ENCODE measurements at regions not wholly inside any gene's neighbourhood (a gene's known extent, or its start where the extent isn't known, plus 50 kb on each side); places are given as distances from the start of the nearest gene placed in this dataset.
"Not testable (repeated sequence)": the region's sequence is repeated elsewhere in the genome, so short reads cannot be mapped to it uniquely, and the experiment has no call there.

DNA sequence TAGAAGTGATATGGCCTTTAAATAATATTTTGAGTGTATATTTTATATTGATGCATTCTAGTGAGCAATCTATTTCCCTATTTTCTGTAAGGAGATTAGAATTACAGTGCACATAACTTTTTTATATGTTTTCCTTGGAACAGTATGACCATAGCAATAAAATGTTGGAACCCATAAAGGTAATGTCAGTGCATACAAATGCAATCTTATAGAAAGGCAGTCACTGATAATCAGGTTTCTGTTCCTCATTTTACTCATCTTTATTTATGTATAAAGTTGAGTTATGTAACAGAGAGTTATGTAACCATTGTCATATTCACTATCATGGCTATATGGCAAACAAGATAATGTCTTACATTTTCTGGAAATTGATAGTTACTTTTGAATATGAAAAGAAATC, 179.9 kb upstream of the NETO1 start:
- DNase-seq, result no peak

DNA sequence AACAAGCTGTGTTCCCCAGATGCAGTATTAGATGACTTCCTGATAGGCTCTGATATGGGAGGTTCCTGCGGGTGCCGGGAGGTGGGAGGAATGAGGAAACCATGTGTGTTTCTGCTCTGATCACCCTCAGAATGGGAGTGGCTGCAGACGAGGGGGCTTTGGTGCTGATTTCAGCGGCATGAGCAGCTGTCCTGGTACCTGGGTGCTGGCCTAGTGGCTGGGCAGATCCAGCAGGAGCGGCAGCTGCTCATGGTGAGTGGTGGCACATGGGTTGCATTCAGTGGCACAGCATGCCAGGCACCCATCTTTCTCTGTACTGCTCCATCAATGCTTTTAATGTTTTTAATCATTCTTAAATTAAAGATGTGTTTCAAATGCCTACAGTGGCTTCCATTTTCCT, 177.2 kb upstream of the NETO1 start:
- DNase-seq, result no peak

DNA sequence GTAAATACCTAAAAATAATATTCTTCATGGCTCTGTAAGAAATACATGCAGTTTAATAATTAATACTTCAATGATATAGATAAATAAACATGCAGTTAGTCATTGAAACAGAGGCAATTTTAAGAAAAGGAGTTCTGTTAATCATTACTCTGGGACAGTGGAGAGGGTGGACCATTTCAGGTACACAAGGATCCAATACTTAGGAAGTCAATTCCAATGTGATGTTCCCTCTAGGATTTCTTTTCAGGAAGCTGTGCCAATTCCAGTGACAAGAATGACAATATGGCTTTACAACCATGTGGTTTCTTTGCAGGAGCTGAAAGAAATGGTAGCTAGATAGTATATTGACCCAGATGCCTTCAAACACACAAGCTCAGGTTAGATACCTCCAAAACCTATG, 175.8 kb upstream of the NETO1 start:
- DNase-seq, result no peak

DNA sequence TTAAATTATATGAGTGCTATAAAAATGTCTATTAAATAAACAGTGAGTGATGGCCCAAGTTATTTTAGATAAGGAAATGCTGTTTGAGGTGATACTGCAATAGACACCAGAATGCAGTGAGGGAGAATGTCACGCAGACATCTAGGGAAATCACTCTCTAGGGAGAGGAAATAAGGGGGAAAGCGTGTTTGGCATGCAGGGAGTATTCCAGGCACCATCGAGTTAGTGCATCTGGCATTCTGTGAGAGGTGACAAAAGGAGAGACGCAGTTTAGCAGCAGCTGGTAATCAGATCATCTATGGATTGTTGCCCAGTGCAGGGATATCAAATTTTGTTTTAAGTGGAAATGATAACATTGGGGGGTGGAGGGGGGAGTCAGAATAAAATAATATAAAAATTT, 175.4 kb upstream of the NETO1 start:
- DNase-seq, result no peak

DNA sequence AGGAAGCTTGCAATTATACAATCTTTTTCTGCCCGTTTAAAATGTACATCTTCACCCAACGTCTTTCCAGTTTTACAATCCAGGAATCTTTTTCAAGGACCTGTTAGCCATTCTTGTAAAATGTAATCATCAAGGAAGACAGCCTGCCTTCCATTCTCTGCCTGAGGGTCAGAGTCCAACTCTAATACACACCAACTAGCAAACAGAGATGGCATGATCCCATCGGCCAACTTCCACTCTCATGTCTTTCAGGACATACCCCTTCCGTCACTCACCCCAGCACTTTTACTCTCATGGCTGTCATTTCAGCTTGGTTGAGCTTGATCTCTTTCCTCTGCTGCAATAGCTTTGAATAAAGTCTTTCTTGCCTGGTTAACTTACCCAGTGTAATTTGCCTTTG, 172.5 kb upstream of the NETO1 start:
- no peak for DNase-seq

DNA sequence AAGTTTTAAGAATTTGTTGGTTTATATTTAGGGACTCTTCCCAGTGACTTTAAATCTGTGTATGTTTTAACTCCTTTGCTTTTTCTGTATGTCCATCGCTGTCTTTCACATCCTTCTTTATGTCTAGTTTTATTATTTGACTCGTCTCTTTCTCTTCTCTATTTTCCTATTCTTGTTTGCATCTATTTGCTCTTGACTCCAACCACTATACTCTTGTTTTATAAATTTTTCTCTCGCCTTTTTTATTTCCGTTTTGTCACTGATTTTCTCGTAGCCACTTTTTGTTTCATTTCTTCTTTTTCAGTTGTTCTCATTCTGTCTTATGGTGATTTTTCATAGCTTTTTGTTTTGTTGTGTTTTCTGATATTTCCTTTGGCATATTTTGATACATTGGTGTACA, 170.5 kb upstream of the NETO1 start:
- no peak for DNase-seq

DNA sequence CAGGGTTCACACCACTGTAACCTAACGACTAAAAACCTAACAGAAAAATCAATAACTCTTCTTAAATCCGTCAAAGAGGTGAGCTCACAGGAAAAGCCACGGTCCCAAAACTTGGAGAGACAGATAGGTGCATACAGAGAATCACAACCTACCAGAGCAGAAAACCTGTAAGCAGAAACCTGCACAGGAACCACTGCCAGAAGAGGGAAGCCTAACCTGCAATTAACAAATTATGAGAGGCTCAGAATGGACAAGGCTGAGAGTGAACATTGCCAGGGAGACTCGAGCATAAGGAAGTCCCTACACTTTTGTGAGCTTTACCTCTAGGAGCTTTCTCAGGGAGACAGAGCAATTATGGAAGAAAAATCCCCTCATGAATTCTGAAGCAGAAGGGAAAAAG, 156.2 kb upstream of the NETO1 start:
- DNase-seq, result no peak

DNA sequence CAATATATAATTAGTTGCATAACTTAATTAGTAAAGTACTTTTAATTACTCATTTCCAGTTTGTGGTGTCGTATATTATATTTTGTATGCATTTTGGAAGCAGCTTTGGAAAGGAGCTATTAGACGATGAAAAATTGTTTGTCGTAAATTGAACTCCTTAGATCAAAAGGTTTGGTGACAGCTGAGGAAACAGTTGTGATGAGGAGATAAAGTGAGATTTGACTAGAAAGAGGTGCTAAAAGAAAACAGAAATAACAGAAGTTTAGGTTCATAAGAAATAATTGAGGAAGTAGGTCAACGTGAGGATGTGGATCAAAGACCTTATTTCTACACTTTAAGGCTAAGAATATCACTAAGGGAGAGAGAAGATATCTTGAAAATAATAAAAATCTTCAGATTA, 141.9 kb upstream of the NETO1 start:
- no peak for DNase-seq

DNA sequence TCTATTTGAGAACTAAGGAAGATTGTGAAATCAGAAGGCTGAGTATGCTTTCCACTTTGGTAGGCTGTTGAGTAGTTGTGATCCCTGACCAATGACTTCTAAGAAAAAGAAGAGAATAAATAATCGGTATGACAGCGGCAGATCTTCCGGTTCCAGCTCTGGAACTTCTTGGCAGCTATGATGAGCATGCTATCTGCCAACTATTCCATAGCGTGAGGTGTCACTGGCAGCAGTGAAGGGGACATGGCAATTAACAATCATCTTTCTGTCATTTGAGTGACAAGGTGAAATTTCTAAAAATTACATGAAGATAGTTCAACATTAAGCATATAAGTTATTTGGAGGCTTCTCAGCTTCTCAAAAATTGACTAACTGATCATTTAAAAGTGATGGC, 140.1 kb upstream of the NETO1 start:
- DNase-seq, result no peak

DNA sequence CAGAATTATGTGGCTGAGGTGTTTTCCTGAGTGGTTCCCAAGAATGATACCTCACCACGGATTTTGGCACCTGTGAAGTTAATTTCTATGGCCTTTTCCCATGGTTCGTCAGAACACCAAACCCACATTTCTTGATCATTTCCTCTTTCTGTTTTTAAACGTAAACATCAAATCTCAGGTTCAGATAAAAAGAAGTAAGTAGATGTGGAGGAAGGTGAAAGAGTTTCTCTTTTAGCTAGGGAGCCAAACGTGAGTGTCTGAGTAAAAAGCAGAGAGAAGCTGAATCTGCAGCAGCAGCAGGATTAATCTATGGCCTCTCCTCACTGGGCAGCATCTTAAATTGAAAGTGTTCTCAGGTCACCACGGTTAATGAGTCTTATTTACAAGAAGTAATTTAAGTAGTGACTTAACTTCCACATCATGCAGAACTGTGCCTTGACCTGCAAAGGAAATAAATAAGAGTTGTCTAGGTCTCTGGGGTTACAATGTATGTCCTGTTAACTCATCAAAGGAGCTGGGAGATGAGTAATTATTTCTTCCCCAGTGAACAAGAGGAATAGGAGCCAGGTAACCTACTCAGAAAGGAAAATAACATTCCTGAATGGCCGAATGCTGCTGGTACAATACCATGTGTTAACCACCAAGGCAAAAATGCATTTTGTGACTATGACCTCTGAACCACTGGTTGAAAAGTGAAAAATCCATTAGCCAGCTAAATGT, 139.6 kb upstream of the NETO1 start:
- no peak for DNase-seq

DNA sequence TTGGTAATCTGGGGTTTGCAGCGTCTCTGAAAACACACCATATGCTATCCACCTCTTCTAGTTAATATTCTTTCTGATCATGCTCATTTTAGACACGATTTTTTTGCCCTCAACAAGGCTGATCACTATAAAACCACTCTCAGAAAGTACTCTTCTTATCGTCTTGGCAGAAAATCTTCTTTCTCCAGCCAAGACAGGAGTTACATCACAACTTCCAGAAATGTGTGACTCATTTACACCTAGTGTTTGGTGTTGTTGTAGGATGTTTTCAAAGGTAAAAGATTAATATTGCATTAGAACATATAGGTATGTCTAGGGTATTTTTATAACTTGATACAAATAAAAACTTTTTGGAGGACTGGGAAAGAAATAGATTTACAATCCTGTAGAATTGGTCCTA, 138.5 kb upstream of the NETO1 start:
- DNase-seq, result no peak

DNA sequence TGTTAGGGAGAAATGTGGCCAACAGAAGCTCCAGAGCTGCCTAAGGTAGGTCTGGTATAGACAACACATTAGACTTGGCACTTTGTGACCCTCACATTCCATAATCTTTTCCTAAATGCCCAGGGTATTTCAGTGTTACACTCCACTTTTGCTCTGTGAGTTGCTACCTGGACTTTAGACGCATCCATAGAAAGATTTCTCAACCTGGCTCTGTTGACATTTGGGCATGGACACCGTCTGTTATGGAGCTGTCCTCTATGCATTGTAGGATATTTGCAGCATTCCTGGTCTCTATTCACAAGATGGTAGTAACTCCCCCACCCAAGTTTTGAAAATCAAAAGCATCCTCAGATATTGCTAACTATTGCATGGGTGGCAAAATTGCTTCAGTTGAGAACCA, 136.5 kb upstream of the NETO1 start:
- no peak for DNase-seq

DNA sequence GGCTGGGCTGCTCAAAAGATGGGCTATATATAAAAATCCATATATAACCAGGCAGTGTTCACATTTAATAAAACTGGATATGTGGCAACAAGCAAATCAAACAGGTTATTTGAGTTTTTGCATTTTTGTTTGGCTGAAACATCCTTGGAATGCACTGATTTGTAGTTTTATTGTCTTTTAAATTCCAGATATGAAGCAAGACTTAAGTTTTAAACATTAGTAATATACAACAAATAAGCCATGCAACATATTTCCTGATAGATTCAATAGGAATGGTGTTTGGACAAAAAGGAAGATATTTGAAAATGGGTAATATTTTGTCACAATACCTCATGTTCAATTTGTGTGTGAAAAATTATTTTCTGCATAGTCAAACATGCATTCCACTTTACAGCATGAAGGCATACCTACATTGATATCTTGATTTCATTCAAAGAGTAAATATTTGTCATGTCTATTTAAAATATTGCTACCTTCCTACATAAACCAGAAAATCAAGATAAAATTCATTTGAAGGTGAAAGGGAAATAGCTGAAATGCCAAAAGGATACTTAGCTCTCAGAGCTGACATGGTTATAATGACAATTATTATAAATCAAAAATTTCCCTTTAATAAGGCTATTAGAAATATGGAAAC, 132.3 kb upstream of the NETO1 start:
- no peak for DNase-seq

DNA sequence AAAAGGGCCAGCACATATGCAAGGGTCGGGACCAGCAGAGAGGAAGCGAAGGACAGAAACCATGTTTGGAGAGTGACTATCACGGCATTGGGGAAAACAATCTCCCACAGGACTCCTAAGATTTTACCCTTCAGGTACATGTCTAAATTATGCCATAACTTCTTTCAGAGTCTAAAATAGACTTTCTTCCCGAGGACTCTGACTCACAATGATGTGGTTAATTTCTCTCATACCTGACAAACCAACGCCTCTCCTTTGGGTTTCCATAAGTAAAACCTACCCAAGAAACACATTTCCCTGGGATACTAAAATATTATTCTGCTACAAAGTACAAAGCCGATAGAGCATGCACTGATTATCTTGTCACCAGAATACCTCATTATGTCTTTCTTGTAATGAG, 127.8 kb upstream of the NETO1 start:
- DNase-seq, result no peak

DNA sequence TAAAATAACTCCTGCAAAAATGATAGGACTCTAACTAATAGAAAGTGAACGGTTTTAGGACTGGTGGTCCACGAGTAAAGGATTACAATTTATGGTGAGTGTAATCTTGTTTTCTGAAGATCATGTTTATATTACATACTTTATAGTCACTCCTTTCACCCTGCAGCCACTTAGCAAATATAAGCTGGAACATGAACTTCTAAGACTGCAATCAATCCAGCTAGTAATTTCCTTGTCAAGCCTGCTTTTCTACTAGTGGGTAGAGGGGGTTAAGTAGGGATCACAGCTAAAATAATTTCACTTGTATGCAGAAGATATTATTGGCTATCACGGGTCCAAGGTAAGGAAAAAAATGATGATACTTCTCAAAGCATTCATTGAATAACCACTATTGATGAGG, 125.5 kb upstream of the NETO1 start:
- DNase-seq, result no peak

DNA sequence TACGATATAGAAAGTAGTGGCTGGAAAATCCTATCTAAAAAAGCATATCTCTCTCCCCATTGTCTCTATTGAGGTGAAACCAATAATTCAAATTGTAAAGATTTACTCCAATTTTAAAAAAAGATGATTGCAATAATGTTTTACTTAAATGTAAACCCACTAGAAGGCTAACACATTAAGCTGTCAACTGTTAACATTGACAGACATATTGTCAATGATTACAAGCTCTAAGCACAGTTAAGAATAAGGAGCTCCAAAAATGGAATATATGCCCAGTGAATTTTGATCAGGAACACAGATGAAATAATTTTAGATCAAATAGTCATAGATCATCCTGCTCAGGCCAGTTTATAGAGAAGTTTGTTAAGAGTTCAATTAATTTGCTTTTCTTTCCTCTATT, 123.6 kb upstream of the NETO1 start:
- no peak for DNase-seq

DNA sequence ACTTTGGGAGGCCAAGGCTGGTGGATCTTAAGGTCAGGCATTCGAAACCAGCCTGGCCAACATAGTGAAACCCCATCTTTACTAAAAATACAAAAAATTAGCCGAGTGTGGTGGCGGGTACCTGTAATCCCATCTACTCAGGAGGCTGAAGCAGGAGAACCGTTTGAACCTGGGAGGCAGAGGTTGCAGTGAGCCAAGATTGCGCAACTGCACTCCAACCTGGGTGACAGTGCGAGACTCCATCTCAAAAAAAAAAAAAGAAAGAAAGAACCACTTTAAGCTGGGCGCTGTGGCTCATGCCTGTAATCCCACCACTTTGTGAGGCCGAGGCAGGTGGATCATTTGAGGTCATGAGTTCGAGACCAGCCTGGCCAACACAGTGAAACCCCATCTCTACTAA, 119.8 kb upstream of the NETO1 start:
- not testable (repeated sequence) for DNase-seq

DNA sequence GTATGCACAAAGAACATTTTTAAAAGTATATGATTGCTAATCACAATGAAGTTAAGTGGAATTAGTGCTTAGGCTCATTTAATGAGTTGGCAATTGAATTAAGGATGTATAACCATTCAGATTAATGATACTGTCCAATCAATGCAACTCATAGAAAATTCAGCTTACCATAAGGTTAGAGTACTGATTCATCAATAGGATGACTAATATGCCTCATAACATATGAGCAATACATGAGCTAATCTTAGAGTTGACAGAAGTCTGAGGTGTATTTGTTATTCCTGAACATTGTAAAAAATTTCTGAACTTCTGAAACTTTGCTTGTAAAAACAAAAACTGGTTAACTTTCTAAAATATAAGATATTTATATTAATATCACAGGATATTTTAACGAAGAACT, 118.3 kb upstream of the NETO1 start:
- no peak for DNase-seq

DNA sequence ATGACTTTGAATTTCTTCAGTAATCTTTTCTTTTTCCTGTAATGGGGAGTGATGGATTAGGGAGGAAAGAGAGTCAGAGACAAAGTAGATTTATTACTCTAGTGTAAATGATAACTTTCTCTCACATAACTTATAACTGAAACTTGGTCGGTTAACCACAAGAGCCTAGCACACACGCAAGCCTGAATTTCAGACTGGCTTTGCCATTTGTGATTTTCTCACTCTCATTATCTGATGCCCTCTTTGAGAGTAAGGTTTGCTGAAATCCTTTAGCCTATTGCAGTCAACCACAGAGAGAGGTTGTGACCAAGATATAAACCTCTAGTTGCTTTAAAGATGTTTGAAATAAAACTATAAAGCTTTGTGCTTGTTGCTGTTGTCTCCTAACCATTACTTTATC, 117.9 kb upstream of the NETO1 start:
- DNase-seq, result no peak

DNA sequence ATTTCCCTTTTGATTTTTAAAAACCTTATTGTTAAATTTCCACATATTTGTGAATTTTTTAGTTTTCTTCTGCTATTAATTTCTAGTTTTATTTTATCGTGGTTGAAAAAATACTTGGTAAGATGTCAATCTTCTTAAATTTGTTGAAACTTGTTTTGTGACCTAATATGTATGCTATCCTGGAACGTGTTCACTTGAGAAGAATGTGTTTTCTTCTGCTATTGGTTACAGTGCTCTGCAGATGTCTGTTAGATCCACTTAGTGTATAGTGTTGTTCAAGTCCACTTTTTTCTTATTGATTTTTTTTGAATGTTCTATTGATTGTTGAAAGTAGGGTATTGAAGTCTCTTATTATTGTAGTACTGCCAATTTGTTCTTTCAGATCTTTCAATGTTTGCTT, 116.5 kb upstream of the NETO1 start:
- no peak for DNase-seq

DNA sequence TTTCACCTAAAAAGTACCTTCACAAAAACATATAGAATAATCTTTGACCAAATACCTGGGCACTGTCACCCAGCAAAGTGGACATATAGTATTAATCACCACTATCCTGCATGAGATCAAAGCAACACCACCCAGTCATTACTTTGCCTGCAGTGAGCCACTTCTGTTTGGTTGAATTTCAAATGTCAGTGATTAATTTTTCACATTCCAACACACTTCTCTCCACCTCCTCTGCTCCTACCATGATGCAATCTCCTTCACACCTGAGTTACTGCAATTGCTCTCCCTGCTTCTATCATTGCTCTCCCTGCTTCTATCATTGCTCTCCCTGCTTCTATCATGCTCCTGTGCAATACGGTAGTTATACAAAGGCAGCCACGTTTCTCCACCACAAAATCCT, 106.1 kb upstream of the NETO1 start:
- DNase-seq, result no peak

DNA sequence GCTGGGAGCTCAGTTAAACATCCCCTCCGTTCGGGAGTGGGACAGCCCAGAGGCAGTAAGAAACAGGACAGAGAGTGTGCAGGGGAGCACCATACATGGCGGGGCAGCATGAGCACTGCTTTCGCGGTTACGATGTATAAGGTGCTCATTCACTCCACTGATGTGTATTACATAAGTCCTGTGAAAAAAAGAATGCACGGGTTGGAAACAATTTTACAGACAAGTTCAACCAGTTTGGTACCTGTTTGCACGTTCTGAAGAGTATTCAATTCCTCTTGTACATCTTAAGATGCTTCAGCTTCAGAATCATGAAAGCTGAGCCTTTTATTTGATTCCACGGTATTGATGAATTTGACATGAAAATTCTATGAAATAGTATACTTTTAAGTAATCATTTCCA, 97.8 kb upstream of the NETO1 start:
- no peak for DNase-seq

DNA sequence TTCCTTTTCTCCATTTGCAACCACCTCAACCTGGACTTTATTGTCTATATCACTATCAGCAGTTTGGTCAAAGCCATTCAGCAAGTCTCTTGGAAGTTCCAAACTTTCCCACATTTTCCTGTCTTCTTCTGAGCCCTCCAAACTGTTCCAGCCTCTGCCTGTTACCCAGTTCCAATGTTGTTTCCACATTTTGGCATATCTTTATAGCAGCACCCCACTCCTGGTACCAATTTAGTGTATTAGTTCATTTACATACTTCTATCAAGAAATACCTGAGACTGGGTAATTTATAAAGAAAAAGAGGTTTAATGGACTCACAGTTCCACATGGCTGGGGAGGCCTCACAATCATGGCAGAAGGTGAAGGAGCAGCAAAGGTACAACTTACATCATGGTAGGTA, 90.4 kb upstream of the NETO1 start:
- not testable (repeated sequence) for DNase-seq

DNA sequence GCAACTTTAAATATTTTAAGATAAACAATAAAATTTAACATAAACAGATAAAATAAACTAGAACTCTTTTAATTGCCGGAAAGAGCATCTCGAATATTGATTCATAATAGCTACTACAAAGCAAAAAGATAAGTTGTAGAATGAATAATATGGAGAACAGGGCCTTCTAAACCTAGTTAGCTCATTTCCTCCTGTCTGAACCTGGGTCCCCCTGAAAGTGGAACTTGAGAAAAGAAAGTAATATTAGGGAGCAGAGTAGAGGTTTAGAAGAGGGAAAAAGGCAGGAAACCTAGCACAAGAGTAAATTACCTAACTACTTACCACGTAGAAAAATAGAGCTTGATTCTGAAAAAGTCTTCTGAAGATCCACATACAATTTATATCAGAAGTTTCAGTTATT, 80.7 kb upstream of the NETO1 start:
- DNase-seq, result no peak

DNA sequence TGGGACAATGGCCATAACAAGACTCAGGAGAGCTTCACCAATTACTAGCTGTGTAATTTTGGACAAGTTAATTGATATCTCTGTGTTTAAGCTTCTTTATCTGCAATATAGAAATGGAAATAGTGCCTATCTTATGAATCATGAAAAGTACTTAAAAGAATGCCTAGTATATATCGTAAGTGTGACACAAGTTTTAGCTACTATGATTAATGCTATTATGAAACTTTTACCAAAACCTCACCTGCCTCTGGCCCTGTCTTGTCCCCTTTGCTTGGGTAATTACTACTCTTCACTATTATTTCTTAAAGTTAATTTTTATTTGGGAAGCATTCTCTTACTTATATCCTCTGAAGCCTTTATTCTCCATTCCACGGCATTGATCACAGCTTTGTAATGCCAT, 75.0 kb upstream of the NETO1 start:
- DNase-seq, result no peak

Measured in activated T-cell treated with anti-CD3 and anti-CD28 coated beads, Interleukin-2, amount 50 U/mL, for 1 hour (primary cell).